ENCODE measurements at regions not wholly inside any gene's neighbourhood (a gene's known extent, or its start where the extent isn't known, plus 50 kb on each side); places are given as distances from the start of the nearest gene placed in this dataset.

- TF ChIP-seq TCF7L2 (IDR thresholded peaks at IDR 0.05; ENCODE audit: borderline replicate concordance, extremely low read depth, insufficient read depth, insufficient read length) (no peak), SP1 (IDR thresholded peaks at IDR 0.05; ENCODE audit: low read depth) (no peak), ZNF274 (IDR thresholded peaks at IDR 0.05; ENCODE audit: low read depth, low read length) (no peak), ATF3 (IDR thresholded peaks at IDR 0.05) (no peak)
- TF ChIP-seq, protein P1, sequence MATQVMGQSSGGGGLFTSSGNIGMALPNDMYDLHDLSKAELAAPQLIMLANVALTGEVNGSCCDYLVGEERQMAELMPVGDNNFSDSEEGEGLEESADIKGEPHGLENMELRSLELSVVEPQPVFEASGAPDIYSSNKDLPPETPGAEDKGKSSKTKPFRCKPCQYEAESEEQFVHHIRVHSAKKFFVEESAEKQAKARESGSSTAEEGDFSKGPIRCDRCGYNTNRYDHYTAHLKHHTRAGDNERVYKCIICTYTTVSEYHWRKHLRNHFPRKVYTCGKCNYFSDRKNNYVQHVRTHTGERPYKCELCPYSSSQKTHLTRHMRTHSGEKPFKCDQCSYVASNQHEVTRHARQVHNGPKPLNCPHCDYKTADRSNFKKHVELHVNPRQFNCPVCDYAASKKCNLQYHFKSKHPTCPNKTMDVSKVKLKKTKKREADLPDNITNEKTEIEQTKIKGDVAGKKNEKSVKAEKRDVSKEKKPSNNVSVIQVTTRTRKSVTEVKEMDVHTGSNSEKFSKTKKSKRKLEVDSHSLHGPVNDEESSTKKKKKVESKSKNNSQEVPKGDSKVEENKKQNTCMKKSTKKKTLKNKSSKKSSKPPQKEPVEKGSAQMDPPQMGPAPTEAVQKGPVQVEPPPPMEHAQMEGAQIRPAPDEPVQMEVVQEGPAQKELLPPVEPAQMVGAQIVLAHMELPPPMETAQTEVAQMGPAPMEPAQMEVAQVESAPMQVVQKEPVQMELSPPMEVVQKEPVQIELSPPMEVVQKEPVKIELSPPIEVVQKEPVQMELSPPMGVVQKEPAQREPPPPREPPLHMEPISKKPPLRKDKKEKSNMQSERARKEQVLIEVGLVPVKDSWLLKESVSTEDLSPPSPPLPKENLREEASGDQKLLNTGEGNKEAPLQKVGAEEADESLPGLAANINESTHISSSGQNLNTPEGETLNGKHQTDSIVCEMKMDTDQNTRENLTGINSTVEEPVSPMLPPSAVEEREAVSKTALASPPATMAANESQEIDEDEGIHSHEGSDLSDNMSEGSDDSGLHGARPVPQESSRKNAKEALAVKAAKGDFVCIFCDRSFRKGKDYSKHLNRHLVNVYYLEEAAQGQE (IDR thresholded peaks at IDR 0.05; ENCODE audit: low read depth), result no peak
Observed at GRCh38 chr10:109115179-109115578, 808.1 kb downstream of the XPNPEP1 start (continued).

GRCh38 chr10:109114579-109114978, 808.7 kb downstream of the XPNPEP1 start:
- no peak for TF ChIP-seq POLR2AphosphoS5 (IDR thresholded peaks at IDR 0.05; ENCODE audit: low read depth, low read length)
- TF ChIP-seq EGR1 (IDR thresholded peaks at IDR 0.05; ENCODE audit: low read depth), result no peak
- no peak for TF ChIP-seq SIN3A (IDR thresholded peaks at IDR 0.05; ENCODE audit: low read depth)
- TF ChIP-seq CTCF (IDR thresholded peaks at IDR 0.05 in 2 of 3, conservative IDR thresholded peaks at IDR 0.05 in 1 of 3; ENCODE audit: borderline replicate concordance in 1 of 3, insufficient read depth in 1 of 3, low read depth in 2 of 3, low read length in 2 of 3), result no peak
- no peak for TF ChIP-seq EZH2phosphoT487 (IDR thresholded peaks at IDR 0.05; ENCODE audit: borderline replicate concordance)
- TF ChIP-seq, protein P2, sequence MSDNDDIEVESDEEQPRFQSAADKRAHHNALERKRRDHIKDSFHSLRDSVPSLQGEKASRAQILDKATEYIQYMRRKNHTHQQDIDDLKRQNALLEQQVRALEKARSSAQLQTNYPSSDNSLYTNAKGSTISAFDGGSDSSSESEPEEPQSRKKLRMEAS (IDR thresholded peaks at IDR 0.05), result no peak
- TF ChIP-seq EZH2 (IDR thresholded peaks at IDR 0.05), result no peak
- no peak for TF ChIP-seq FOSL1 (IDR thresholded peaks at IDR 0.05; ENCODE audit: low read depth)
- no peak for TF ChIP-seq CBX3 (IDR thresholded peaks at IDR 0.05; ENCODE audit: low read depth)
- TF ChIP-seq TCF7L2 (IDR thresholded peaks at IDR 0.05; ENCODE audit: borderline replicate concordance, extremely low read depth, insufficient read depth, insufficient read length), result no peak
- no peak for TF ChIP-seq POLR2A (IDR thresholded peaks at IDR 0.05; ENCODE audit: borderline replicate concordance, extremely low read depth, insufficient read depth, insufficient read length)
- TF ChIP-seq ZNF274 (IDR thresholded peaks at IDR 0.05; ENCODE audit: low read depth, low read length), result no peak
- no peak for TF ChIP-seq ZFX (IDR thresholded peaks at IDR 0.05)
- TF ChIP-seq JUND (IDR thresholded peaks at IDR 0.05), result no peak
- TF ChIP-seq ELF1 (IDR thresholded peaks at IDR 0.05; ENCODE audit: borderline replicate concordance, low read depth), result no peak
- intact Hi-C loops (cut with micrococcal nuclease), result no loop called here
- POLR2A ChIA-PET, result no interaction called here
- Histone ChIP-seq H3K27me3 (ENCODE audit: insufficient read depth, low read length) (no peaks in the 10 kb centered on the region), H3K4me1 (ENCODE audit: control insufficient read depth in 1 of 2, insufficient read depth in 2 of 2, low read length in 2 of 2) (no peaks in the 10 kb centered on the region), H2AFZ (ENCODE audit: low read depth, low read length, poor library complexity, severe bottlenecking) (no peak overlapping the region), H4K20me1 (ENCODE audit: insufficient read depth) (no peaks in the 10 kb centered on the region), H3K4me2 (ENCODE audit: low read length) (no peak overlapping the region), H3K9me2 (ENCODE audit: insufficient read depth) (no peaks in the 10 kb centered on the region), H3K4me3 (replicated peaks in 1 of 2; ENCODE audit: low read depth in 1 of 2, low read length in 2 of 2) (no peak overlapping the region), H3K36me3 (ENCODE audit: control insufficient read depth in 1 of 2, insufficient read depth in 2 of 2, low read length in 2 of 2) (no peaks in the 10 kb centered on the region), H3K9ac (ENCODE audit: low read length) (no peak overlapping the region), H3K9me3 (ENCODE audit: control insufficient read depth in 1 of 2, insufficient read depth in 1 of 2, low read depth in 1 of 2, low read length in 2 of 2) (peaks cover 40 to 44% of the 10 kb centered on the region in 2 experiments; a peak in 2 of 4 replicates), H3K79me2 (ENCODE audit: insufficient read depth, low read length) (no peaks in the 10 kb centered on the region), H3K27ac (ENCODE audit: low read depth, low read length) (no peak overlapping the region)
- CTCF ChIA-PET, result no interaction called here
- RAD21 ChIA-PET (ENCODE audit: low non-redundant PET in 1 of 2, low total read pairs in 2 of 2, uncharacterized antibody in 2 of 2, unreplicated experiment in 2 of 2), result no interaction called here
- no peak for ATAC-seq
- no peak for DNase-seq (ENCODE audit: low read depth, low spot score)
- no TSS peak for BruUV-seq (replicated peaks)

Measured in HCT116 (cell line).